GM12891 (cell line): ENCODE measurements at regions not wholly inside any gene's neighbourhood (a gene's known extent, or its start where the extent isn't known, plus 50 kb on each side); places are given as distances from the start of the nearest gene placed in this dataset.

Source experiments
- POLR2A ChIP-seq: IDR thresholded peaks from 2 replicates; pipeline ENCODE4 v1.6.1; 2011; ENCODE audit warnings: low read depth, low read length, control low read depth
- TAF1 ChIP-seq: IDR thresholded peaks from 2 replicates; pipeline ENCODE4 v1.6.1; 2011; ENCODE audit warnings: low read depth, low read length, control low read depth

DNA sequence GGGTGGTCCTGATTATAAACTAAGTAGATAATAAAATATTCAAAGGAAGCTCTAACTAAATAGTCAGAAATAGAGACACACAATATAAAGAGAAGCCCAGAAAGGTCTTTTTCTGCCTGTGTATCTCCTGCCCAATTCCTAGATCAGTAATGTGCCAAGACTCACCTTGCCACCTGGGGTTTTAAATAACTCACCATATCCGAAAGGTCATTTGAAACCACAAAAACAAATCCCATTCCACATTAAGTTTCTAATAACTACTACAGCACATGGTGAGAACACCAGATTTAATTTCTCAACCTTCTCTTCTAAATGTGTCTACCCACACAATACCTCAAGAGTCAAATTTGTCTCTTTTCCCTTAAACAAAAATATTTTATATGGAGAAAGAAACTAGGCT lies 75.2 kb downstream of the ZNF608 start:
- TF ChIP-seq POLR2A (no peak), TAF1 (no peak)
